ENCODE measurements at regions not wholly inside any gene's neighbourhood (a gene's known extent, or its start where the extent isn't known, plus 50 kb on each side); places are given as distances from the start of the nearest gene placed in this dataset.

- Mint-ChIP-seq H3K9me3 (no peaks in the 10 kb centered on the region), H3K27ac (no peak overlapping the region), H3K4me1 (no peaks in the 10 kb centered on the region), H3K36me3 (no peaks in the 10 kb centered on the region), H3K27me3 (peaks cover 5 to 15% of the 10 kb centered on the region in 2 donors), H3K4me3 (no peak overlapping the region)
- ATAC-seq (replicated peaks) (no peak), DNase-seq (no peak)
Measured at GRCh38 chr3:127477396-127477795, 113.1 kb downstream of the TPRA1 start.

- Mint-ChIP-seq H3K27me3 (peaks cover 5 to 15% of the 10 kb centered on the region in 2 donors), H3K4me3 (no peak overlapping the region), H3K4me1 (no peaks in the 10 kb centered on the region), H3K27ac (peak overlapping the region; percentile 48), H3K36me3 (no peaks in the 10 kb centered on the region), H3K9me3 (no peaks in the 10 kb centered on the region)
- no peak for ATAC-seq (replicated peaks)
- DNase-seq, result no peak
Measured at GRCh38 chr3:127476936-127477335, 113.6 kb downstream of the TPRA1 start.

GRCh38 chr3:127475975-127476705 lies 114.4 kb downstream of the TPRA1 start:
- Mint-ChIP-seq H3K36me3 (no peaks in the 10 kb centered on the region), H3K9me3 (no peaks in the 10 kb centered on the region)
- no peak for ATAC-seq (replicated peaks)

DNA sequence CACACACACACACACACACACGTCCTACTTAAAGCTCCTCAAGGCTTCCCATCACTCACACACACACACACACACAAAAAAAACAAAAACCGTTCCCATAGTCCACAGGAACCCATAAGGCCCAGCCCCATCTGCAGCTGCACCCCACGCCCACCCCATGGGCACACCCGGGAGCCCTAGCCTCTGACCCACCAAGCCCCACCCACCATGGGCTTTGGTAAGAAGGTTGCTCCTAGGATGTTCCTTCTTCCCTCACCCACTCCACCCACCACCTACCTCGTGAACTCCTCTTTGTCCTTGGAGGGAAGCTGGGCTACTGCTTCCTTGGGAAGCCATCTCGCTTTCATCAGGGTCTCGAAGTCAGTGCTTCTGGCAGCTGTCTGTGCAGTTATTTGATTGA lies 115.1 kb downstream of the TPRA1 start:
- Mint-ChIP-seq H3K27me3 (peaks cover 15 to 16% of the 10 kb centered on the region in 2 donors), H3K36me3 (no peaks in the 10 kb centered on the region), H3K27ac (no peak overlapping the region), H3K4me3 (no peak overlapping the region), H3K4me1 (no peaks in the 10 kb centered on the region), H3K9me3 (no peaks in the 10 kb centered on the region)
- ATAC-seq (replicated peaks) (no peak), DNase-seq (no peak)

More at GRCh38 chr3:127475975-127476705, 114.4 kb downstream of the TPRA1 start:
- no peak for DNase-seq
- H3K27ac Mint-ChIP-seq, result no peak overlapping the region
- H3K4me1 Mint-ChIP-seq, result no peaks in the 10 kb centered on the region
- H3K4me3 Mint-ChIP-seq, result no peak overlapping the region
- H3K27me3 Mint-ChIP-seq, result peaks cover 9 to 15% of the 10 kb centered on the region in 2 donors

- ATAC-seq (replicated peaks) (peak in 1 of 2 donors; percentile 40), DNase-seq (no peak)
- Mint-ChIP-seq H3K27me3 (peaks cover 17 to 20% of the 10 kb centered on the region in 2 donors), H3K27ac (no peak overlapping the region), H3K36me3 (no peaks in the 10 kb centered on the region), H3K4me3 (no peak overlapping the region), H3K9me3 (peaks cover 2 to 3% of the 10 kb centered on the region in 2 donors), H3K4me1 (no peaks in the 10 kb centered on the region)
Measured at GRCh38 chr3:127473244-127474024, 117.1 kb downstream of the TPRA1 start.

GRCh38 chr3:127472506-127472905 lies 118.0 kb downstream of the TPRA1 start:
- H3K27ac Mint-ChIP-seq, result no peak overlapping the region
- H3K4me1 Mint-ChIP-seq, result no peaks in the 10 kb centered on the region
- no peak overlapping the region for H3K4me3 Mint-ChIP-seq
- no peak for DNase-seq
- H3K27me3 Mint-ChIP-seq, result peaks cover 23 to 26% of the 10 kb centered on the region in 2 donors
- H3K36me3 Mint-ChIP-seq, result peaks cover 0 to 1% of the 10 kb centered on the region in 2 donors
- H3K9me3 Mint-ChIP-seq, result peaks cover 8 to 9% of the 10 kb centered on the region in 2 donors
- no peak for ATAC-seq (replicated peaks)

- Mint-ChIP-seq H3K27me3 (peaks cover 22 to 26% of the 10 kb centered on the region in 2 donors), H3K9me3 (peaks cover 8 to 9% of the 10 kb centered on the region in 2 donors), H3K36me3 (peaks cover 0 to 1% of the 10 kb centered on the region in 2 donors), H3K27ac (no peak overlapping the region), H3K4me3 (no peak overlapping the region), H3K4me1 (no peaks in the 10 kb centered on the region)
- DNase-seq (no peak), ATAC-seq (replicated peaks) (no peak)
Measured at GRCh38 chr3:127471142-127471541, 119.4 kb downstream of the TPRA1 start.

- Mint-ChIP-seq H3K27ac (no peak overlapping the region), H3K36me3 (peaks cover 0 to 1% of the 10 kb centered on the region in 2 donors), H3K27me3 (peaks cover 18 to 25% of the 10 kb centered on the region in 2 donors), H3K4me3 (no peak overlapping the region), H3K4me1 (no peaks in the 10 kb centered on the region), H3K9me3 (peaks cover 8 to 9% of the 10 kb centered on the region in 2 donors)
- no peak for ATAC-seq (replicated peaks)
- DNase-seq, result no peak
Measured at GRCh38 chr3:127469760-127470159, 120.8 kb downstream of the TPRA1 start.

DNA sequence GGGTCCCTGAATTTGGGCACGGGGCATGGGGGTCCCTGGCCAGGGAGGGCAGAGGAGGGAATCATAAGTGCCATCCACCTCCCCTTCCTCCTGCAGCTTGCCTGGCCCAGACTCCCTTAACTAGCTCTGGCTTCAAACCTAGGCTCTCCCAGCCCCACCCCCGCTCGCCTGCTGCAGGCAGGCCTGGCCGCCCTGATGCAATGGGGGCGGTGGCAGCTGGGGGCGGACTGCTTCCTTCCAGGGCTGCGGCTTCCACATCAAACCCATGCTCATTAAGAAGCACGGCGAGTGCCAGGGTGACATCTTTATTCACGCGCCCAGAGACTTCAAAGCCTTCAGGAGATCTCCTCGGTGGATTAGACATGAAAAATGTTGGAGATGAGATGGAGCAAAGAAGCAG lies 123.1 kb downstream of the TPRA1 start:
- Mint-ChIP-seq H3K9me3 (peaks cover 8 to 9% of the 10 kb centered on the region in 2 donors), H3K4me1 (no peaks in the 10 kb centered on the region), H3K27me3 (peaks cover 21 to 30% of the 10 kb centered on the region in 2 donors), H3K4me3 (no peak overlapping the region), H3K27ac (no peak overlapping the region), H3K36me3 (peaks cover 0 to 1% of the 10 kb centered on the region in 2 donors)
- DNase-seq (no peak), ATAC-seq (replicated peaks) (no peak)

DNA sequence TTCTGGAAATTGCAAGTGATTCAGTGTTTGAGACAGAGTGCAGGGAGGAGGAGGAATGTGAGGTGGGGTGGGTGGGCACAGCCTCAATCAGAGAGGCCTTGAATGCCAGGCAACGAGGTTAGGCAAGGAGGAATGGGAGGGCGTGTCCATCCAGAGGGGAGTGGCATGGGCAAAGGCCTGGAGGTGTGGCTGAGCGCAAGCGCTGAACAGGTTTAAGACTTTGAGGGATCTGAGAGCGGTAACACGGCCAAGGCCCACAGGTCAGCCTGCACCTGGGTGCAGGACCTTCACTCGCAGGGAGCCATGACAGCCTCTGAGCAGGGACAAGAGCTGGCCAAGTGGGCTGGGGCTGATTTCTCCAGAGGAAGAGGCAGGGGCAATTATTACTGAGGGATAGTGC lies 125.9 kb downstream of the TPRA1 start:
- Mint-ChIP-seq H3K36me3 (peaks cover 0 to 1% of the 10 kb centered on the region in 2 donors), H3K4me3 (no peak overlapping the region), H3K27ac (no peak overlapping the region), H3K4me1 (no peaks in the 10 kb centered on the region), H3K9me3 (peaks cover 8 to 9% of the 10 kb centered on the region in 2 donors), H3K27me3 (peaks cover 33 to 47% of the 10 kb centered on the region in 2 donors)
- DNase-seq, result no peak
- no peak for ATAC-seq (replicated peaks)

DNA sequence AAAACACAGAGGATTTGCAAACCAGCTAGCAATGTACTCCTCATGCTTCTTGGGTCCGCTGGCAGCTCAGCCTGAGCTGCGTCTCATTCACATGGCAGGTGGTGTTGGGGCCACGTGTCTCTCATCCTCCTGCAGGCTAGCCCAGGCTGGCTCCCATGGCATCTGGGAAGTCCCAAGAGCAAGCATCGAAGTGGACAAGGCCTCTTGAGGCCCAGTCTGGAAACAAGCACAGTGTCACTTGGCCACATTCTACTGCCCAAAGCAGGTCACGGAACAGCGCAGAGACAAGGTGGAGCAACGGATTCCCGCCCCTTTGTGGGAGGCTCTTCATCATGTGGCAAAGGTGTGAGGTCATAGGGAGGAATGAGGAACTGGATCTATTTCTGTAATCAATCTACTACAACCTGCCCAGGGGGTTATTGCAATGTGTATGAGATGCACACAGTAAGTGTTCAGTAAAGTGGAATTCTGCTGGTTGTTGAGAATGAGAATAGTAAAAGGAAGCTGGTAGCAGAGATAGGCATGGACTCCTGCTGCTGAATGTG lies 128.3 kb downstream of the TPRA1 start:
- no peaks in the 10 kb centered on the region for H3K9me3 Mint-ChIP-seq
- no peaks in the 10 kb centered on the region for H3K4me1 Mint-ChIP-seq
- no peak for DNase-seq
- peaks cover 44 to 59% of the 10 kb centered on the region in 2 donors for H3K27me3 Mint-ChIP-seq
- no peak overlapping the region for H3K4me3 Mint-ChIP-seq
- H3K36me3 Mint-ChIP-seq, result no peaks in the 10 kb centered on the region
- no peak overlapping the region for H3K27ac Mint-ChIP-seq
- ATAC-seq (replicated peaks), result peak in 1 of 2 donors; percentile 25

DNA sequence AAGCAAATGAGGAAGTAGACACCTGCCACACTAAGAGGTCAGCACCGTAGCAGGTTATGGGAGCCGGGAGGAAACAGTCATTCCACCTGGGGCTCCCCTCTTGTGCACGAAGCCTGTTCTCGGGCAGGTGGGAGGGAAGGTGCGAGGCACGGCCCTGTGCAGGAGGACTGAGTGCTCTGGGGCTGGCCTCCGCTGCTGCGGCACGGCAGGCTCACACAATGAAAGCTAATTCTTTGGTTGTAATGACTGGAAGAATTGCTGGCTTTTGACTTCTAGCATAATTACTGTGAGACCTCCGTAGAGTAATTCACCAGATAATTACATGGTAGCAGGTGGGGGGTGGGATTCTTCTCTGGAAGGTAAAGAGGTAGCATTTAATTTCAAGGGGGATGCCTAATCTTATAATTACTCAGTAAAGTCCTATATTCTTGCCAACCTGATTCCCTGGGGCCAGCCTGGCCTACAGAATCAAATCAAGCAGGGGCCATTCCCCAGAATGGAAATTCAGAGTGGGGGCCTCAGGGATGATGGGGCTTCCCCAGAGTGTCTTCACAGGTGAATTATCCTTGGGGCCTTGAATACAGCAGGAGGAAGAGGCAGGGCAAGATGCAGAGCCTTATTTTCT lies 129.1 kb downstream of the TPRA1 start:
- peaks cover 49 to 67% of the 10 kb centered on the region in 2 donors for H3K27me3 Mint-ChIP-seq
- no peak for ATAC-seq (replicated peaks)

DNA sequence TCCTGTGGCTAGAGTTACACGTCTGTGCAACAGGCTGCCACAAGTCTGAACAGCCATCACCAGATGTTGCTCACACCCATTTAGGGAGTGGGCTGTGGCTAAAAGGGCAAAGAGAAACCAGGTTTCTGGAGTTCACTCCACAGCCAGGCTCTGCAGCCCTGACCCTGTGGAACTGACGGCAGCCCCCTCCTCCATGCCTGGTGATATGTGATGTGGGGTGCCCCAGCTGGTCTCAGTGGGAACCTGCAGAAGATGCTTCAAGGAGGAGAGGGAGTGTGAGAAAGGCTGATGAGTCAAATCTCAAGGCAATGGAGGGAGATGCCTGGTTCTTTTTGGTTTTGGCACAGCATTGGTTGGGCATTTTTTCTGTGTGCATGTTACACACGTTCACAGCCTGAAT lies 130.6 kb downstream of the TPRA1 start:
- no peak overlapping the region for H3K4me3 Mint-ChIP-seq
- H3K9me3 Mint-ChIP-seq, result no peaks in the 10 kb centered on the region
- H3K36me3 Mint-ChIP-seq, result no peaks in the 10 kb centered on the region
- H3K27me3 Mint-ChIP-seq, result peaks cover 60 to 82% of the 10 kb centered on the region in 2 donors
- H3K4me1 Mint-ChIP-seq, result peaks cover 6 to 15% of the 10 kb centered on the region in 2 donors
- no peak for DNase-seq
- ATAC-seq (replicated peaks), result no peak
- H3K27ac Mint-ChIP-seq, result no peak overlapping the region

More for the DNA sequence above, 129.1 kb downstream of the TPRA1 start:
- H3K27ac Mint-ChIP-seq, result no peak overlapping the region
- H3K9me3 Mint-ChIP-seq, result no peaks in the 10 kb centered on the region
- DNase-seq, result no peak
- H3K4me3 Mint-ChIP-seq, result no peak overlapping the region
- H3K4me1 Mint-ChIP-seq, result peaks cover 3% of the 10 kb centered on the region in 2 donors
- no peaks in the 10 kb centered on the region for H3K36me3 Mint-ChIP-seq
